Ectodermal cell (in vitro differentiated cells): ENCODE measurements at regions not wholly inside any gene's neighbourhood (a gene's known extent, or its start where the extent isn't known, plus 50 kb on each side); places are given as distances from the start of the nearest gene placed in this dataset.
A peak's percentile ranks its signal among the peaks of the same experiment; 100 is the strongest.

ENCODE experiments used
- H3K27ac ChIP-seq: 2 replicates; pipeline ENCODE4 v1.7.0; 2013; ENCODE audit warnings: mild to moderate bottlenecking, low read depth, low read length; ENCODE audit not compliant: insufficient read depth, poor library complexity, severe bottlenecking
- H3K27me3 ChIP-seq: 2 replicates; pipeline ENCODE4 v1.7.0; 2013; ENCODE audit warnings: mild to moderate bottlenecking, low read length; ENCODE audit not compliant: insufficient read depth, control insufficient read depth, poor library complexity, severe bottlenecking
- H3K36me3 ChIP-seq: one replicate; pipeline ENCODE4 v1.7.0; 2013; ENCODE audit warnings: low read length; ENCODE audit not compliant: control insufficient read depth, insufficient read depth
- H3K4me1 ChIP-seq: one replicate; pipeline ENCODE4 v1.7.0; 2013; ENCODE audit warnings: low read length; ENCODE audit not compliant: control insufficient read depth, insufficient read depth
- H3K4me3 ChIP-seq: 2 replicates; pipeline ENCODE4 v1.7.0; 2013; ENCODE audit warnings: low read depth, low read length, control low read depth; ENCODE audit not compliant: insufficient read depth
- H3K9me3 ChIP-seq: 2 replicates; pipeline ENCODE4 v1.7.0; 2013; ENCODE audit warnings: mild to moderate bottlenecking, low read length, moderate library complexity; ENCODE audit not compliant: control insufficient read depth
- WGBS, 2 experiments: methylation state at CpG; one replicate each; pipeline ENCODE4 v1.1.7; 2013; ENCODE audit warnings: missing lambda C conversion rate in 2 of 2; 5-methylcytosine and 5-hydroxymethylcytosine counted together

- no peak overlapping the region for H3K27ac ChIP-seq
- H3K27me3 ChIP-seq: peaks cover 8% of the 10 kb centered on the region
- H3K36me3 ChIP-seq: no peaks in the 10 kb centered on the region
- 80 to 81% methylated on average over 8 of the region's 8 CpGs for WGBS, 2 experiments
- no peaks in the 10 kb centered on the region for H3K9me3 ChIP-seq
- no peak overlapping the region for H3K4me3 ChIP-seq
- H3K4me1 ChIP-seq: peaks cover 14% of the 10 kb centered on the region
Observed at GRCh38 chr18:46329736-46330246, 225.6 kb downstream of the HAUS1 start.

GRCh38 chr18:46331316-46331715 lies 227.1 kb downstream of the HAUS1 start:
- Histone ChIP-seq H3K27me3 (peaks cover 8% of the 10 kb centered on the region), H3K9me3 (no peaks in the 10 kb centered on the region), H3K27ac (no peak overlapping the region), H3K36me3 (no peaks in the 10 kb centered on the region), H3K4me1 (peaks cover 21% of the 10 kb centered on the region), H3K4me3 (no peak overlapping the region)
- WGBS, 2 experiments: 88 to 100% methylated on average over 1 of the region's 1 CpG

GRCh38 chr18:46332286-46332801 lies 228.2 kb downstream of the HAUS1 start:
- Histone ChIP-seq H3K36me3 (no peaks in the 10 kb centered on the region), H3K27ac (no peak overlapping the region), H3K27me3 (peaks cover 8% of the 10 kb centered on the region), H3K9me3 (no peaks in the 10 kb centered on the region), H3K4me1 (peaks cover 32% of the 10 kb centered on the region), H3K4me3 (no peak overlapping the region)
- WGBS, 2 experiments: 74 to 75% methylated on average over 6 of the region's 6 CpGs

- Histone ChIP-seq H3K27ac (no peak overlapping the region), H3K36me3 (no peaks in the 10 kb centered on the region), H3K4me3 (peak overlapping the region; percentile 78), H3K9me3 (no peaks in the 10 kb centered on the region), H3K4me1 (peaks cover 38% of the 10 kb centered on the region), H3K27me3 (peaks cover 8% of the 10 kb centered on the region)
- 56 to 57% methylated on average over 9 of the region's 9 CpGs for WGBS, 2 experiments
Observed at GRCh38 chr18:46332921-46333341, 228.7 kb downstream of the HAUS1 start.

GRCh38 chr18:46333431-46334135 lies 229.4 kb downstream of the HAUS1 start:
- no peaks in the 10 kb centered on the region for H3K36me3 ChIP-seq
- H3K27me3 ChIP-seq: peaks cover 8% of the 10 kb centered on the region
- no peak overlapping the region for H3K27ac ChIP-seq
- 4% methylated on average over 77 of the region's 77 CpGs for WGBS, 2 experiments
- H3K9me3 ChIP-seq: no peaks in the 10 kb centered on the region
- H3K4me3 ChIP-seq: peak overlapping the region; percentile 78
- peaks cover 44% of the 10 kb centered on the region for H3K4me1 ChIP-seq

GRCh38 chr18:46334868-46335281 lies 230.7 kb downstream of the HAUS1 start:
- H3K4me3 ChIP-seq: peak overlapping the region; percentile 78
- H3K9me3 ChIP-seq: no peaks in the 10 kb centered on the region
- H3K27me3 ChIP-seq: peaks cover 8% of the 10 kb centered on the region
- peaks cover 54% of the 10 kb centered on the region for H3K4me1 ChIP-seq
- H3K36me3 ChIP-seq: no peaks in the 10 kb centered on the region
- 0 to 1% methylated on average over 22 to 27 of the region's 27 CpGs for WGBS, 2 experiments
- peak overlapping the region; percentile 62 for H3K27ac ChIP-seq

GRCh38 chr18:46335534-46336101 lies 231.4 kb downstream of the HAUS1 start:
- H3K36me3 ChIP-seq: no peaks in the 10 kb centered on the region
- peaks cover 8% of the 10 kb centered on the region for H3K27me3 ChIP-seq
- no peaks in the 10 kb centered on the region for H3K9me3 ChIP-seq
- 0 to 1% methylated on average over 13 of the region's 15 CpGs for WGBS, 2 experiments
- H3K27ac ChIP-seq: peak overlapping the region; percentile 62
- peaks cover 61% of the 10 kb centered on the region for H3K4me1 ChIP-seq
- H3K4me3 ChIP-seq: peak overlapping the region; percentile 78

GRCh38 chr18:46336278-46337111 lies 232.3 kb downstream of the HAUS1 start:
- H3K4me3 ChIP-seq: peak overlapping the region; percentile 78
- WGBS, 2 experiments: 68 to 83% methylated on average over 7 to 8 of the region's 8 CpGs
- H3K9me3 ChIP-seq: no peaks in the 10 kb centered on the region
- H3K27ac ChIP-seq: peak overlapping the region; percentile 31
- peaks cover 63% of the 10 kb centered on the region for H3K4me1 ChIP-seq
- H3K36me3 ChIP-seq: no peaks in the 10 kb centered on the region
- H3K27me3 ChIP-seq: peaks cover 8% of the 10 kb centered on the region

GRCh38 chr18:46337271-46337670 lies 233.1 kb downstream of the HAUS1 start:
- Histone ChIP-seq H3K9me3 (no peaks in the 10 kb centered on the region), H3K27me3 (peaks cover 8% of the 10 kb centered on the region), H3K27ac (peak overlapping the region; percentile 83), H3K4me1 (peaks cover 59% of the 10 kb centered on the region), H3K4me3 (no peak overlapping the region), H3K36me3 (no peaks in the 10 kb centered on the region)
- WGBS, 2 experiments: 54 to 57% methylated on average over 10 of the region's 10 CpGs

- Histone ChIP-seq H3K9me3 (no peaks in the 10 kb centered on the region), H3K4me1 (peaks cover 50% of the 10 kb centered on the region), H3K27ac (peak overlapping the region; percentile 83), H3K36me3 (no peaks in the 10 kb centered on the region), H3K27me3 (peaks cover 4% of the 10 kb centered on the region), H3K4me3 (no peak overlapping the region)
- 9 to 12% methylated on average over 2 of the region's 2 CpGs for WGBS, 2 experiments
Observed at GRCh38 chr18:46338205-46338604, 234.0 kb downstream of the HAUS1 start.
